HEK293T (cell line): ENCODE measurements at regions not wholly inside any gene's neighbourhood (a gene's known extent, or its start where the extent isn't known, plus 50 kb on each side); places are given as distances from the start of the nearest gene placed in this dataset.

Experiments
- ARNT ChIP-seq: fragments of 450-650 bp; IDR thresholded peaks from 2 replicates; pipeline ENCODE4 v1.6.1; 2017; ENCODE audit warnings: mild to moderate bottlenecking
- CTBP1 ChIP-seq: fragments of 450-650 bp; IDR thresholded peaks from 2 replicates; pipeline ENCODE4 v1.6.1; 2016; ENCODE audit warnings: borderline replicate concordance
- ELF4 ChIP-seq: fragments of 450-650 bp; IDR thresholded peaks from 2 replicates; pipeline ENCODE4 v1.6.1; 2017; ENCODE audit warnings: antibody characterized with exemption
- FOXK2 ChIP-seq: fragments of 450-650 bp; IDR thresholded peaks from 2 replicates; pipeline ENCODE4 v1.6.1; 2016; ENCODE audit warnings: mild to moderate bottlenecking
- FOXM1 ChIP-seq: fragments of 450-650 bp; IDR thresholded peaks from 2 replicates; pipeline ENCODE4 v1.6.1; 2017; ENCODE audit warnings: mild to moderate bottlenecking, borderline replicate concordance
- HDGF ChIP-seq: fragments of 450-650 bp; IDR thresholded peaks from 2 replicates; pipeline ENCODE4 v1.6.1; 2017; ENCODE audit warnings: antibody characterized with exemption, borderline replicate concordance
- SP1 ChIP-seq: fragments of 450-650 bp; IDR thresholded peaks from 2 replicates; pipeline ENCODE4 v1.6.1; 2017
- SUZ12 ChIP-seq: fragments of 450-650 bp; IDR thresholded peaks from 2 replicates; pipeline ENCODE4 v1.6.1; 2016; ENCODE audit warnings: mild to moderate bottlenecking
- ZNF384 ChIP-seq: fragments of 450-650 bp; IDR thresholded peaks from 2 replicates; pipeline ENCODE4 v1.6.1; 2016

DNA sequence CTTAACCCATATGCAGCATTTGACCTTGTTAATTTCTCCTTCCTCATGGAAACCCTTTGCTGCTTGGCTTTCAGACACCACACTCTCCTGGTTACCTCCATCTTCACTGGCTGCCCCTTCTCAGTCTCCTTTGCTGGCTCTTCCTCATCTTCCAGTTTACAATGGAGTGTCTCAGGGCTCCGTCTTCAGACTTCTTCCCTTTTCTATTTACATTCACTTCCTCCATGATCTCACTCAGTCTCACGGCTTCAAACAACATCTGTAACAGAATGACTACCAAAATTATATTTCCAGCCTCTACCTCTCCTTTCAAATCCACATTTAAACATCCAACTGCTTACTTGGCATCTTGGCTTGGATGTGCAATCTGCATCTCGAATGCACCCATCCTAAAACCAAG is 140.4 kb downstream of the DKK1 start:
- TF ChIP-seq FOXK2, result no peak
- TF ChIP-seq SUZ12, result no peak
- no peak for TF ChIP-seq FOXM1
- TF ChIP-seq SP1, result no peak
- TF ChIP-seq CTBP1, result no peak
- TF ChIP-seq ARNT, result no peak
- TF ChIP-seq ZNF384, result no peak
- no peak for TF ChIP-seq HDGF
- no peak for TF ChIP-seq ELF4
